Aorta (tissue), 5 donors: ENCODE measurements at regions not wholly inside any gene's neighbourhood (a gene's known extent, or its start where the extent isn't known, plus 50 kb on each side); places are given as distances from the start of the nearest gene placed in this dataset.
A peak's percentile ranks its signal among the peaks of the same experiment; 100 is the strongest.

Experiments used
- ATAC-seq: fragments of 200-7000 bp; cut with Tn5 transposase; one replicate; pipeline ENCODE4 v1.9.1; 2022; ENCODE audit warnings: moderate library complexity; ENCODE audit not compliant: low FRiP score
- DNase-seq, 2 donors: peaks; one replicate each; pipeline ENCODE4 v3.0.0-alpha.2; 2020
- H3K27ac ChIP-seq, 2 donors: one replicate each; pipeline ENCODE4 v1.5.1; 2013; ENCODE audit warnings: low read length in 2 of 2, mild to moderate bottlenecking in 2 of 2, moderate library complexity in 2 of 2, control low read depth in 1 of 2, inconsistent platforms in 1 of 2, low read depth in 1 of 2
- H3K27me3 ChIP-seq, 2 donors: one replicate each; pipeline ENCODE4 v1.6.1; 2013; ENCODE audit warnings: control low read depth in 1 of 2, low read length in 1 of 2, mild to moderate bottlenecking in 1 of 2, moderate library complexity in 1 of 2; ENCODE audit not compliant: insufficient read depth in 2 of 2, control insufficient read depth in 1 of 2
- H3K36me3 ChIP-seq, 2 donors: one replicate each; pipeline ENCODE4 v1.6.1; 2013; ENCODE audit warnings: control low read depth in 1 of 2, low read length in 1 of 2, mild to moderate bottlenecking in 1 of 2; ENCODE audit not compliant: insufficient read depth in 2 of 2, control insufficient read depth in 1 of 2
- H3K4me1 ChIP-seq, 2 donors: one replicate each; pipeline ENCODE4 v1.6.1; 2013; ENCODE audit warnings: low read length in 2 of 2, control low read depth in 1 of 2, mild to moderate bottlenecking in 1 of 2, moderate library complexity in 1 of 2; ENCODE audit not compliant: insufficient read depth in 2 of 2, control insufficient read depth in 1 of 2
- H3K4me3 ChIP-seq, 2 donors: one replicate each; pipeline ENCODE4 v1.5.1; 2013; ENCODE audit warnings: low read length in 2 of 2, control low read depth in 1 of 2, mild to moderate bottlenecking in 1 of 2
- H3K9me3 ChIP-seq: one replicate; pipeline ENCODE4 v1.6.1; 2013; ENCODE audit warnings: mild to moderate bottlenecking, low read length; ENCODE audit not compliant: control insufficient read depth
- WGBS, 2 donors: extraction: QIAGEN DNeasy Blood & Tissue Kit; methylation state at CpG; one replicate each; pipeline ENCODE4 v1.1.7; 2013; 5-methylcytosine and 5-hydroxymethylcytosine counted together
- intact Hi-C, 2 donors: fragments of 100-400 bp; cut with DNase I; formaldehyde crosslinking; loops; one replicate each; pipeline versions ENCODE4 v1.14.2 to v1.15.0; 2022
- donor health status: healthy with polysubstance abuse.
- donor health status: Bipolar disorder and iron deficiency.
- donor health status: DM: no; HTN: no; CAD: no.
- donor health status: DM: no; HTN: no; CAD: no.
- donor health status: DM: yes; HTN: yes; CAD: no.

- ATAC-seq (no peak), DNase-seq (no peak)
- intact Hi-C loops, result no loop called here
- Histone ChIP-seq H3K4me3 (no peak overlapping the region), H3K4me1 (peaks cover 2 to 9% of the 10 kb centered on the region in 2 donors), H3K36me3 (no peaks in the 10 kb centered on the region), H3K27ac (no peak overlapping the region), H3K27me3 (no peaks in the 10 kb centered on the region), H3K9me3 (no peaks in the 10 kb centered on the region)
- 61 to 66% methylated on average over 3 of the region's 3 CpGs for WGBS, 2 donors
Observed at GRCh38 chr7:47042669-47043068, 539.2 kb downstream of the TNS3 start.

- intact Hi-C loops, result no loop called here
- Histone ChIP-seq H3K36me3 (no peaks in the 10 kb centered on the region), H3K4me3 (no peak overlapping the region), H3K4me1 (peaks cover 2 to 9% of the 10 kb centered on the region in 2 donors), H3K27me3 (no peaks in the 10 kb centered on the region), H3K9me3 (no peaks in the 10 kb centered on the region), H3K27ac (no peak overlapping the region)
- DNase-seq (no peak), ATAC-seq (no peak)
- 76 to 79% methylated on average over 10 of the region's 10 CpGs for WGBS, 2 donors
Observed at GRCh38 chr7:47040795-47041347, 541.0 kb downstream of the TNS3 start.

- H3K27me3 ChIP-seq, result no peaks in the 10 kb centered on the region
- no peaks in the 10 kb centered on the region for H3K36me3 ChIP-seq
- DNase-seq (no peak), ATAC-seq (peak; percentile 62)
- 0 to 4% methylated on average over 1 of the region's 1 CpG for WGBS, 2 donors
- H3K4me1 ChIP-seq, result peaks cover 0 to 9% of the 10 kb centered on the region in 2 donors
- intact Hi-C loops, result no loop called here
- H3K4me3 ChIP-seq, result no peak overlapping the region
- H3K27ac ChIP-seq, result peak overlapping the region in 1 of 2 donors; percentile 32
- no peaks in the 10 kb centered on the region for H3K9me3 ChIP-seq
Observed at GRCh38 chr7:47039904-47040303, 542.0 kb downstream of the TNS3 start.

DNA sequence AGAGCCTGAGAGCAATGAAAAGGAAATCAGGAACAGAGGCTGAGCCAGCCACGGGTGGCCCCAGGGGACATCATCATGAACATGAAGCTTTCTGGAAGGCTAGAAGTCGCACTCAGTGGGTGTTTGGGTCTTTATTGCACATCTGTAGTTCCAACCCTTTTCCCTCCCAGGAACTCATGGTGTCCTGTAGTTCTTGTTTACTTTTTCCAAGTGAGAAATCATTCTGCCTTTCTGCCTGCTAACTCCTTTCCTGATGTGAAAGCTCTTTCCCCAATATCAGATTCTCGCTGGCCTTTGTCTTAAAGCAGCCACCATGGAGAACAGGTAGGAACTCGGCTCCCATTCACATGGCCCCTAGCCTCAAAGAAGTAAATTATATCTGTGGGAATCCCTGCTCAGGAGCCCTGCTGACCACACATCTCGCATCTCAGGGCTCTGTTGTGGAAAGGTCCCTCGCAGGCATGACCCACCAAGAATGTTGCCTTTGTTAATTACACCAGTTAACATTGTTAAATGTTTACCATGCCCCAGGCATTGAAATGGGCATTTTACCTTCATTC lies 542.7 kb downstream of the TNS3 start:
- Histone ChIP-seq H3K27me3 (no peaks in the 10 kb centered on the region), H3K27ac (no peak overlapping the region), H3K36me3 (no peaks in the 10 kb centered on the region), H3K9me3 (no peaks in the 10 kb centered on the region), H3K4me3 (no peak overlapping the region), H3K4me1 (peaks cover 0 to 9% of the 10 kb centered on the region in 2 donors)
- WGBS, 2 donors, result 65 to 66% methylated on average over 6 of the region's 6 CpGs
- ATAC-seq (no peak), DNase-seq (no peak)
- intact Hi-C loops, result no loop called here

GRCh38 chr7:47038621-47039020 lies 543.3 kb downstream of the TNS3 start:
- intact Hi-C loops, result no loop called here
- Histone ChIP-seq H3K27ac (no peak overlapping the region), H3K9me3 (no peaks in the 10 kb centered on the region), H3K4me3 (no peak overlapping the region), H3K36me3 (no peaks in the 10 kb centered on the region), H3K4me1 (peaks cover 0 to 9% of the 10 kb centered on the region in 2 donors), H3K27me3 (no peaks in the 10 kb centered on the region)
- DNase-seq (no peak), ATAC-seq (no peak)
- 86 to 93% methylated on average over 6 of the region's 6 CpGs for WGBS, 2 donors

- Histone ChIP-seq H3K9me3 (no peaks in the 10 kb centered on the region), H3K4me1 (peaks cover 0 to 9% of the 10 kb centered on the region in 2 donors), H3K27me3 (no peaks in the 10 kb centered on the region), H3K4me3 (no peak overlapping the region), H3K36me3 (no peaks in the 10 kb centered on the region), H3K27ac (no peak overlapping the region)
- ATAC-seq, result no peak
- intact Hi-C loops, result no loop called here
- WGBS, 2 donors, result 90 to 91% methylated on average over 7 of the region's 7 CpGs
- DNase-seq, result no peak
Observed at GRCh38 chr7:47037607-47038006, 544.3 kb downstream of the TNS3 start.

DNA sequence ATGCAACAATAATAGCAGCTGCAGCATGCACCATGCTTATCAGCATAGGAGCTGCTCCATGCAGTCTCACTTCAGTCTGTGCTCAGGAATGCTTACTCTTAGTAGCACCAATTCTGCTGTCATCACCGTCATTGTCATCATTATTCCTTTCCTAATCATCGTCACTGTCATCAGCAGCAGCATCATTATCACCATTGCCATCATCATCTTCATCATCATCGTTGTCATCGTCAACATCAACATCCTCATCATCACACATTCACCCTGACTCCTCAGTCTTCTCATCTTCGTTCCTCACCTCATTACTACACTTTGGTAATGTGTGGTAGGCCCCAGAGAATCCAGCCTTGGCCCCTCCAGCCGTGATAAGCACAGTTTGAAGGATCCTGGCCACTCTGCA lies 545.0 kb downstream of the TNS3 start:
- Histone ChIP-seq H3K27ac (no peak overlapping the region), H3K4me1 (peaks cover 0 to 9% of the 10 kb centered on the region in 2 donors), H3K27me3 (no peaks in the 10 kb centered on the region), H3K36me3 (no peaks in the 10 kb centered on the region), H3K9me3 (no peaks in the 10 kb centered on the region), H3K4me3 (no peak overlapping the region)
- ATAC-seq, result no peak
- intact Hi-C loops, result no loop called here
- DNase-seq, result no peak
- 96% methylated on average over 6 of the region's 6 CpGs for WGBS, 2 donors

- Histone ChIP-seq H3K27me3 (no peaks in the 10 kb centered on the region), H3K9me3 (no peaks in the 10 kb centered on the region), H3K4me3 (no peak overlapping the region), H3K36me3 (no peaks in the 10 kb centered on the region), H3K27ac (no peak overlapping the region), H3K4me1 (peaks cover 0 to 9% of the 10 kb centered on the region in 2 donors)
- DNase-seq (no peak), ATAC-seq (no peak)
- WGBS, 2 donors, result 92% methylated on average over 2 of the region's 2 CpGs
- intact Hi-C loops, result no loop called here
Observed at GRCh38 chr7:47035522-47035921, 546.4 kb downstream of the TNS3 start.

DNA sequence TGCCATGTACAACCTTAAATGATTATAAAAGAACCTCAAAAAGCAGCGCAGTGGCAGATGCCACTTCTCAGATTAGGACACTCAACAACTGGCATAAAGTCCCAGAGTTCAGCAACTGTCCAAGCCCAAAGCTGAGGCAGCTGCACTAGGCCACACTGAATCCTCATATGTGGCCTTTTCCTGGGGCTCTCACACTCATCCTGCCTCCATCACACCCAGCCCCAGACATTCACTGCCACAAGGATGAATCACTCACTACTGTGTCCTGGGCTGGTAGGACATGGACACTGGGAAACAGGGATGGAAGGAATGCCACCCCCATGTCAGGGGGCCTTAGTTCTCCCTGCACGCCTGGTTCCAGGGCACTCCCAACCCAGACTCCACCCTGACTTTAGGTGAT lies 547.7 kb downstream of the TNS3 start:
- DNase-seq (no peak), ATAC-seq (no peak)
- Histone ChIP-seq H3K4me1 (peaks cover 0 to 2% of the 10 kb centered on the region in 2 donors), H3K9me3 (no peaks in the 10 kb centered on the region), H3K36me3 (no peaks in the 10 kb centered on the region), H3K4me3 (no peak overlapping the region), H3K27me3 (no peaks in the 10 kb centered on the region), H3K27ac (no peak overlapping the region)
- intact Hi-C loops, result no loop called here
- WGBS, 2 donors, result 96 to 100% methylated on average over 2 of the region's 2 CpGs
